ENCODE measurements at regions not wholly inside any gene's neighbourhood (a gene's known extent, or its start where the extent isn't known, plus 50 kb on each side); places are given as distances from the start of the nearest gene placed in this dataset.
"Not testable (repeated sequence)": the region's sequence is repeated elsewhere in the genome, so short reads cannot be mapped to it uniquely, and the experiment has no call there.

- intact Hi-C loops (cut with DNase I); DNase-seq: not testable (repeated sequence)
Observed at GRCh38 chrX:83749736-83750135, 111.2 kb upstream of the CYLC1 start.

- intact Hi-C loops (cut with DNase I); DNase-seq: not testable (repeated sequence)
Observed at GRCh38 chrX:83750451-83750850, 110.5 kb upstream of the CYLC1 start.

- intact Hi-C loops (cut with DNase I), result no loop called here
- peak in 3 of 42 donors; percentile 0 to 16 (median 2) for DNase-seq
Observed at GRCh38 chrX:83759872-83760271, 101.1 kb upstream of the CYLC1 start.

- peak in 1 of 42 donors; percentile 12 for DNase-seq
Observed at GRCh38 chrX:83771664-83772063, 89.3 kb upstream of the CYLC1 start.

More at GRCh38 chrX:83771664-83772063, 89.3 kb upstream of the CYLC1 start:
- intact Hi-C loops (cut with DNase I), result no loop called here

Data from head of caudate nucleus (tissue), 42 donors.